ENCODE measurements at regions not wholly inside any gene's neighbourhood (a gene's known extent, or its start where the extent isn't known, plus 50 kb on each side); places are given as distances from the start of the nearest gene placed in this dataset.
"Not testable (repeated sequence)": the region's sequence is repeated elsewhere in the genome, so short reads cannot be mapped to it uniquely, and the experiment has no call there.

- TF ChIP-seq, protein P1, sequence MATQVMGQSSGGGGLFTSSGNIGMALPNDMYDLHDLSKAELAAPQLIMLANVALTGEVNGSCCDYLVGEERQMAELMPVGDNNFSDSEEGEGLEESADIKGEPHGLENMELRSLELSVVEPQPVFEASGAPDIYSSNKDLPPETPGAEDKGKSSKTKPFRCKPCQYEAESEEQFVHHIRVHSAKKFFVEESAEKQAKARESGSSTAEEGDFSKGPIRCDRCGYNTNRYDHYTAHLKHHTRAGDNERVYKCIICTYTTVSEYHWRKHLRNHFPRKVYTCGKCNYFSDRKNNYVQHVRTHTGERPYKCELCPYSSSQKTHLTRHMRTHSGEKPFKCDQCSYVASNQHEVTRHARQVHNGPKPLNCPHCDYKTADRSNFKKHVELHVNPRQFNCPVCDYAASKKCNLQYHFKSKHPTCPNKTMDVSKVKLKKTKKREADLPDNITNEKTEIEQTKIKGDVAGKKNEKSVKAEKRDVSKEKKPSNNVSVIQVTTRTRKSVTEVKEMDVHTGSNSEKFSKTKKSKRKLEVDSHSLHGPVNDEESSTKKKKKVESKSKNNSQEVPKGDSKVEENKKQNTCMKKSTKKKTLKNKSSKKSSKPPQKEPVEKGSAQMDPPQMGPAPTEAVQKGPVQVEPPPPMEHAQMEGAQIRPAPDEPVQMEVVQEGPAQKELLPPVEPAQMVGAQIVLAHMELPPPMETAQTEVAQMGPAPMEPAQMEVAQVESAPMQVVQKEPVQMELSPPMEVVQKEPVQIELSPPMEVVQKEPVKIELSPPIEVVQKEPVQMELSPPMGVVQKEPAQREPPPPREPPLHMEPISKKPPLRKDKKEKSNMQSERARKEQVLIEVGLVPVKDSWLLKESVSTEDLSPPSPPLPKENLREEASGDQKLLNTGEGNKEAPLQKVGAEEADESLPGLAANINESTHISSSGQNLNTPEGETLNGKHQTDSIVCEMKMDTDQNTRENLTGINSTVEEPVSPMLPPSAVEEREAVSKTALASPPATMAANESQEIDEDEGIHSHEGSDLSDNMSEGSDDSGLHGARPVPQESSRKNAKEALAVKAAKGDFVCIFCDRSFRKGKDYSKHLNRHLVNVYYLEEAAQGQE (IDR thresholded peaks at IDR 0.05; ENCODE audit: low read depth, low read length), result no peak
- no peak for TF ChIP-seq EZH2phosphoT487 (IDR thresholded peaks at IDR 0.05; ENCODE audit: borderline replicate concordance, low read depth)
- TF ChIP-seq TCF12 (IDR thresholded peaks at IDR 0.05), result no peak
These were observed 453.1 kb upstream of the MKI67 start (continued) for GRCh38 chr10:128579280-128579865.

GRCh38 chr10:128579901-128580300, 453.7 kb upstream of the MKI67 start:
- H3K4me3 ChIP-seq (ENCODE audit: low read depth in 2 of 2, low read length in 1 of 2), result no peak overlapping the region
- no peak overlapping the region for H2AFZ ChIP-seq (ENCODE audit: low read depth)
- H3K9me3 ChIP-seq, result no peaks in the 10 kb centered on the region
- H3K36me3 ChIP-seq (replicated peaks in 1 of 2; ENCODE audit: control insufficient read depth in 1 of 2, insufficient read depth in 2 of 2, low read length in 1 of 2), result no peaks in the 10 kb centered on the region
- H3K9me2 ChIP-seq, result no peaks in the 10 kb centered on the region
- ChIA-PET POLR2A (no interaction called here), CTCF (no interaction called here)
- no peaks in the 10 kb centered on the region for H3F3A ChIP-seq (replicated peaks; ENCODE audit: insufficient read depth)
- H4K20me1 ChIP-seq (ENCODE audit: insufficient read depth), result no peaks in the 10 kb centered on the region
- TF ChIP-seq, protein P2, sequence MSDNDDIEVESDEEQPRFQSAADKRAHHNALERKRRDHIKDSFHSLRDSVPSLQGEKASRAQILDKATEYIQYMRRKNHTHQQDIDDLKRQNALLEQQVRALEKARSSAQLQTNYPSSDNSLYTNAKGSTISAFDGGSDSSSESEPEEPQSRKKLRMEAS (IDR thresholded peaks at IDR 0.05; ENCODE audit: low read depth), result no peak
- TF ChIP-seq FOXJ3 (CRISPR knock-in tag; IDR thresholded peaks at IDR 0.05) (no peak), NRF1 (IDR thresholded peaks at IDR 0.05; ENCODE audit: low read depth, low read length) (no peak), TAF1 (IDR thresholded peaks at IDR 0.05; ENCODE audit: borderline replicate concordance, low read depth, low read length) (no peak), GATA2 (CRISPR knock-in tag; IDR thresholded peaks at IDR 0.05) (peak; percentile 58; the same call in 1 of the 2 replicates), MXI1 (IDR thresholded peaks at IDR 0.05; ENCODE audit: low read depth, low read length) (no peak), SIN3A (IDR thresholded peaks at IDR 0.05; ENCODE audit: borderline replicate concordance, low read depth, low read length) (no peak), PBX3 (IDR thresholded peaks at IDR 0.05) (no peak), ZBTB33 (IDR thresholded peaks at IDR 0.05; ENCODE audit: borderline replicate concordance, low read depth) (no peak), EP300 (IDR thresholded peaks at IDR 0.05; ENCODE audit: borderline replicate concordance in 1 of 2, low read depth in 1 of 2, low read length in 1 of 2) (peak in 1 of 2 experiments; percentile 56; a peak in 1 of 4 replicates), TEAD4 (IDR thresholded peaks at IDR 0.05; ENCODE audit: borderline replicate concordance, insufficient read depth) (no peak), EZH2phosphoT487 (IDR thresholded peaks at IDR 0.05; ENCODE audit: borderline replicate concordance, low read depth) (no peak)
- TF ChIP-seq, protein P3, sequence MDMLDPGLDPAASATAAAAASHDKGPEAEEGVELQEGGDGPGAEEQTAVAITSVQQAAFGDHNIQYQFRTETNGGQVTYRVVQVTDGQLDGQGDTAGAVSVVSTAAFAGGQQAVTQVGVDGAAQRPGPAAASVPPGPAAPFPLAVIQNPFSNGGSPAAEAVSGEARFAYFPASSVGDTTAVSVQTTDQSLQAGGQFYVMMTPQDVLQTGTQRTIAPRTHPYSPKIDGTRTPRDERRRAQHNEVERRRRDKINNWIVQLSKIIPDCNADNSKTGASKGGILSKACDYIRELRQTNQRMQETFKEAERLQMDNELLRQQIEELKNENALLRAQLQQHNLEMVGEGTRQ (IDR thresholded peaks at IDR 0.05; ENCODE audit: borderline replicate concordance, low read depth, low read length), result no peak
- H3K9ac ChIP-seq, result no peak overlapping the region
- H3K27me3 ChIP-seq (ENCODE audit: insufficient read depth), result no peaks in the 10 kb centered on the region
- H3K4me1 ChIP-seq (ENCODE audit: control insufficient read depth in 1 of 2, insufficient read depth in 2 of 2, low read depth in 1 of 2, low read length in 1 of 2), result peaks cover 0 to 13% of the 10 kb centered on the region in 2 experiments; a peak in 2 of 4 replicates
- no peak overlapping the region for H3K4me2 ChIP-seq
- DNase-seq, result peak; percentile 48
- WGBS (ENCODE audit: low lambda C conversion rate), result 7% methylated on average over 3 of the region's 3 CpGs
- H3K79me2 ChIP-seq (ENCODE audit: insufficient read depth), result no peaks in the 10 kb centered on the region
- H3K27ac ChIP-seq (ENCODE audit: low read depth in 2 of 2, low read length in 1 of 2), result no peak overlapping the region

DNA sequence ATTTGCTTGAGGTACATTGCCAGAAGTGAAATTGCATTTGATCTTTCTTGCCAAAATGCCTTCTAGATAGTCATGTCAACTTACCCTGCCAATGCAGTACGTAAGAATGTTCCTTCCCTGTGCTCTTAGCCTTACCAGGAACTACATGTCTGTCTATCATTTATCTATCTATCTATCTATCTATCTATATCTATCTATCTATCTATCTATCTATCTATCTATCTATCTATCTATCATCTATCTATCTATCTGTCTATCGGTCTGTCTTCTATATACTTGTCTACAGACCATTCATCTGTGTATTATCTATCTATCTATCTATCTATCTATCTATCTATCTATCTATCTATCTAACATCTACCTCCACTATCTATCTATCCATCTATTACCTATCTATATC, 456.9 kb upstream of the MKI67 start:
- H3K9me2 ChIP-seq; H3K36me3 ChIP-seq (replicated peaks in 1 of 2; ENCODE audit: control insufficient read depth in 1 of 2, insufficient read depth in 2 of 2, low read length in 1 of 2); H3K27me3 ChIP-seq (ENCODE audit: insufficient read depth); H3K9ac ChIP-seq; H3K4me3 ChIP-seq (ENCODE audit: low read depth in 2 of 2, low read length in 1 of 2); H3K9me3 ChIP-seq; H3F3A ChIP-seq (replicated peaks; ENCODE audit: insufficient read depth); POLR2A ChIA-PET; H3K79me2 ChIP-seq (ENCODE audit: insufficient read depth); H3K4me2 ChIP-seq; DNase-seq; H4K20me1 ChIP-seq (ENCODE audit: insufficient read depth); H3K27ac ChIP-seq (ENCODE audit: low read depth in 2 of 2, low read length in 1 of 2); H2AFZ ChIP-seq (ENCODE audit: low read depth); CTCF ChIA-PET: not testable (repeated sequence)
- WGBS (ENCODE audit: low lambda C conversion rate), result 25% methylated on average over 2 of the region's 2 CpGs
- peaks cover 0 to 12% of the 10 kb centered on the region in 2 experiments; a peak in 2 of 4 replicates for H3K4me1 ChIP-seq (ENCODE audit: control insufficient read depth in 1 of 2, insufficient read depth in 2 of 2, low read depth in 1 of 2, low read length in 1 of 2)
